ENCODE measurements at regions not wholly inside any gene's neighbourhood (a gene's known extent, or its start where the extent isn't known, plus 50 kb on each side); places are given as distances from the start of the nearest gene placed in this dataset.

GRCh38 chr4:123305736-123306135 lies 90.9 kb upstream of the SPRY1 start:
- no peak overlapping the region for H3K4me3 Mint-ChIP-seq
- H3K27me3 Mint-ChIP-seq: no peaks in the 10 kb centered on the region
- H3K27ac Mint-ChIP-seq: no peak overlapping the region
- H3K4me1 Mint-ChIP-seq: peaks cover 3% of the 10 kb centered on the region
- peaks cover 32% of the 10 kb centered on the region for H3K36me3 Mint-ChIP-seq
- no peaks in the 10 kb centered on the region for H3K9me3 Mint-ChIP-seq

GRCh38 chr4:123306769-123307168 lies 89.8 kb upstream of the SPRY1 start:
- H3K27ac Mint-ChIP-seq: no peak overlapping the region
- peaks cover 36% of the 10 kb centered on the region for H3K36me3 Mint-ChIP-seq
- H3K9me3 Mint-ChIP-seq: peaks cover 1% of the 10 kb centered on the region
- no peaks in the 10 kb centered on the region for H3K27me3 Mint-ChIP-seq
- H3K4me1 Mint-ChIP-seq: peaks cover 3% of the 10 kb centered on the region
- no peak overlapping the region for H3K4me3 Mint-ChIP-seq

GRCh38 chr4:123308667-123309066 lies 87.9 kb upstream of the SPRY1 start:
- Mint-ChIP-seq H3K36me3 (peaks cover 44% of the 10 kb centered on the region), H3K27me3 (no peaks in the 10 kb centered on the region), H3K27ac (no peak overlapping the region), H3K4me3 (no peak overlapping the region), H3K9me3 (peaks cover 16% of the 10 kb centered on the region), H3K4me1 (peaks cover 3% of the 10 kb centered on the region)

GRCh38 chr4:123312116-123312515 lies 84.5 kb upstream of the SPRY1 start:
- no peaks in the 10 kb centered on the region for H3K27me3 Mint-ChIP-seq
- no peak overlapping the region for H3K27ac Mint-ChIP-seq
- no peak overlapping the region for H3K4me3 Mint-ChIP-seq
- H3K4me1 Mint-ChIP-seq: no peaks in the 10 kb centered on the region
- peaks cover 40% of the 10 kb centered on the region for H3K36me3 Mint-ChIP-seq
- H3K9me3 Mint-ChIP-seq: peaks cover 16% of the 10 kb centered on the region

- no peak overlapping the region for H3K27ac Mint-ChIP-seq
- H3K27me3 Mint-ChIP-seq: no peaks in the 10 kb centered on the region
- no peaks in the 10 kb centered on the region for H3K4me1 Mint-ChIP-seq
- no peak overlapping the region for H3K4me3 Mint-ChIP-seq
- H3K36me3 Mint-ChIP-seq: peaks cover 45% of the 10 kb centered on the region
- H3K9me3 Mint-ChIP-seq: peaks cover 23% of the 10 kb centered on the region
Observed at GRCh38 chr4:123312951-123313592, 83.5 kb upstream of the SPRY1 start.

- Mint-ChIP-seq H3K36me3 (peaks cover 42% of the 10 kb centered on the region), H3K27ac (no peak overlapping the region), H3K4me3 (no peak overlapping the region), H3K4me1 (no peaks in the 10 kb centered on the region), H3K27me3 (no peaks in the 10 kb centered on the region), H3K9me3 (peaks cover 28% of the 10 kb centered on the region)
Observed at GRCh38 chr4:123315617-123316016, 81.0 kb upstream of the SPRY1 start.

- Mint-ChIP-seq H3K9me3 (peaks cover 29% of the 10 kb centered on the region), H3K27ac (no peak overlapping the region), H3K36me3 (peaks cover 36% of the 10 kb centered on the region), H3K4me3 (no peak overlapping the region), H3K4me1 (no peaks in the 10 kb centered on the region), H3K27me3 (no peaks in the 10 kb centered on the region)
Observed at GRCh38 chr4:123317211-123317610, 79.4 kb upstream of the SPRY1 start.

GRCh38 chr4:123319639-123320038 lies 77.0 kb upstream of the SPRY1 start:
- Mint-ChIP-seq H3K9me3 (peaks cover 20% of the 10 kb centered on the region), H3K4me3 (no peak overlapping the region), H3K27ac (no peak overlapping the region), H3K27me3 (no peaks in the 10 kb centered on the region), H3K36me3 (peaks cover 21% of the 10 kb centered on the region), H3K4me1 (no peaks in the 10 kb centered on the region)

- Mint-ChIP-seq H3K36me3 (peaks cover 6% of the 10 kb centered on the region), H3K4me1 (no peaks in the 10 kb centered on the region), H3K4me3 (no peak overlapping the region), H3K27ac (no peak overlapping the region), H3K9me3 (peaks cover 18% of the 10 kb centered on the region), H3K27me3 (no peaks in the 10 kb centered on the region)
Observed at GRCh38 chr4:123323998-123324397, 72.6 kb upstream of the SPRY1 start.

GRCh38 chr4:123325241-123325681 lies 71.3 kb upstream of the SPRY1 start:
- H3K4me1 Mint-ChIP-seq: no peaks in the 10 kb centered on the region
- peaks cover under 1% of the 10 kb centered on the region for H3K36me3 Mint-ChIP-seq
- H3K4me3 Mint-ChIP-seq: no peak overlapping the region
- peaks cover 13% of the 10 kb centered on the region for H3K9me3 Mint-ChIP-seq
- no peak overlapping the region for H3K27ac Mint-ChIP-seq
- H3K27me3 Mint-ChIP-seq: no peaks in the 10 kb centered on the region

- Mint-ChIP-seq H3K9me3 (peaks cover 6% of the 10 kb centered on the region), H3K27ac (no peak overlapping the region), H3K27me3 (peaks cover 2% of the 10 kb centered on the region), H3K4me3 (no peak overlapping the region), H3K36me3 (no peaks in the 10 kb centered on the region), H3K4me1 (no peaks in the 10 kb centered on the region)
Observed at GRCh38 chr4:123327346-123327745, 69.2 kb upstream of the SPRY1 start.

GRCh38 chr4:123327846-123328429 lies 68.7 kb upstream of the SPRY1 start:
- Mint-ChIP-seq H3K4me3 (no peak overlapping the region), H3K4me1 (no peaks in the 10 kb centered on the region), H3K27ac (no peak overlapping the region), H3K36me3 (no peaks in the 10 kb centered on the region), H3K27me3 (peaks cover 2% of the 10 kb centered on the region), H3K9me3 (peaks cover 6% of the 10 kb centered on the region)

GRCh38 chr4:123338715-123339114 lies 57.9 kb upstream of the SPRY1 start:
- no peak overlapping the region for H3K27ac Mint-ChIP-seq
- H3K36me3 Mint-ChIP-seq: no peaks in the 10 kb centered on the region
- no peaks in the 10 kb centered on the region for H3K4me1 Mint-ChIP-seq
- peaks cover 4% of the 10 kb centered on the region for H3K27me3 Mint-ChIP-seq
- peaks cover 3% of the 10 kb centered on the region for H3K9me3 Mint-ChIP-seq
- no peak overlapping the region for H3K4me3 Mint-ChIP-seq

- Mint-ChIP-seq H3K4me1 (no peaks in the 10 kb centered on the region), H3K9me3 (no peaks in the 10 kb centered on the region), H3K4me3 (no peak overlapping the region), H3K27ac (no peak overlapping the region), H3K27me3 (peaks cover 1% of the 10 kb centered on the region), H3K36me3 (no peaks in the 10 kb centered on the region)
Observed at GRCh38 chr4:123339507-123340380, 56.9 kb upstream of the SPRY1 start.

GRCh38 chr4:123340381-123340701 lies 56.3 kb upstream of the SPRY1 start:
- peaks cover 3% of the 10 kb centered on the region for H3K27me3 Mint-ChIP-seq
- H3K27ac Mint-ChIP-seq: no peak overlapping the region
- H3K4me1 Mint-ChIP-seq: no peaks in the 10 kb centered on the region
- H3K9me3 Mint-ChIP-seq: no peaks in the 10 kb centered on the region
- H3K4me3 Mint-ChIP-seq: no peak overlapping the region
- no peaks in the 10 kb centered on the region for H3K36me3 Mint-ChIP-seq

GRCh38 chr4:123342498-123342897 lies 54.1 kb upstream of the SPRY1 start:
- Mint-ChIP-seq H3K36me3 (no peaks in the 10 kb centered on the region), H3K4me3 (no peak overlapping the region), H3K27me3 (peaks cover 10% of the 10 kb centered on the region), H3K4me1 (no peaks in the 10 kb centered on the region), H3K9me3 (no peaks in the 10 kb centered on the region), H3K27ac (no peak overlapping the region)

Measured in activated naive CD4-positive, alpha-beta T cell treated with anti-CD3 and anti-CD28 coated beads, Interleukin-2, amount 50 U/mL, for 24 hours (primary cell).